ENCODE measurements at regions not wholly inside any gene's neighbourhood (a gene's known extent, or its start where the extent isn't known, plus 50 kb on each side); places are given as distances from the start of the nearest gene placed in this dataset.

- Histone ChIP-seq H3K36me3 (ENCODE audit: insufficient read depth, low read length) (no peaks in the 10 kb centered on the region), H3K9ac (ENCODE audit: low read depth, low read length) (no peak overlapping the region), H3K27me3 (ENCODE audit: insufficient read depth, low read length, poor library complexity) (no peaks in the 10 kb centered on the region), H3K27ac (ENCODE audit: low read length) (no peak overlapping the region), H3K4me3 (ENCODE audit: low read depth in 1 of 2, low read length in 2 of 2) (no peak overlapping the region), H3K4me2 (ENCODE audit: insufficient read depth, low read length) (no peak overlapping the region), H3K4me1 (ENCODE audit: insufficient read depth, low read length) (no peaks in the 10 kb centered on the region), H3K9me3 (ENCODE audit: insufficient read depth, low read length, severe bottlenecking) (no peaks in the 10 kb centered on the region), H4K20me1 (ENCODE audit: insufficient read depth, low read length) (no peaks in the 10 kb centered on the region), H2AFZ (ENCODE audit: low read depth, low read length) (no peak overlapping the region), H3K79me2 (ENCODE audit: insufficient read depth, low read length) (no peaks in the 10 kb centered on the region)
- ATAC-seq (ENCODE audit: insufficient read depth, low read depth) (no peak), DNase-seq (no peak)
- TF ChIP-seq CTCF (IDR thresholded peaks at IDR 0.05; ENCODE audit: borderline replicate concordance, extremely low read depth, low read length, poor library complexity, severe bottlenecking) (no peak), EZH2 (IDR thresholded peaks at IDR 0.05; ENCODE audit: borderline replicate concordance, low read depth, low read length, severe bottlenecking) (no peak)
Measured at GRCh38 chr13:53463106-53463505, 434.5 kb downstream of the OLFM4 start.

GRCh38 chr13:53466576-53466975 lies 438.0 kb downstream of the OLFM4 start:
- Histone ChIP-seq H4K20me1 (ENCODE audit: insufficient read depth, low read length) (no peaks in the 10 kb centered on the region), H3K4me1 (ENCODE audit: insufficient read depth, low read length) (no peaks in the 10 kb centered on the region), H3K4me3 (ENCODE audit: low read depth in 1 of 2, low read length in 2 of 2) (no peak overlapping the region), H3K27me3 (ENCODE audit: insufficient read depth, low read length, poor library complexity) (no peaks in the 10 kb centered on the region), H3K4me2 (ENCODE audit: insufficient read depth, low read length) (no peak overlapping the region), H3K9ac (ENCODE audit: low read depth, low read length) (no peak overlapping the region), H3K36me3 (ENCODE audit: insufficient read depth, low read length) (no peaks in the 10 kb centered on the region), H3K79me2 (ENCODE audit: insufficient read depth, low read length) (no peaks in the 10 kb centered on the region), H3K27ac (ENCODE audit: low read length) (no peak overlapping the region), H3K9me3 (ENCODE audit: insufficient read depth, low read length, severe bottlenecking) (no peaks in the 10 kb centered on the region), H2AFZ (ENCODE audit: low read depth, low read length) (no peak overlapping the region)
- DNase-seq (no peak), ATAC-seq (ENCODE audit: insufficient read depth, low read depth) (no peak)
- no peak for TF ChIP-seq EZH2 (IDR thresholded peaks at IDR 0.05; ENCODE audit: borderline replicate concordance, low read depth, low read length, severe bottlenecking)
- TF ChIP-seq CTCF (IDR thresholded peaks at IDR 0.05; ENCODE audit: borderline replicate concordance, extremely low read depth, low read length, poor library complexity, severe bottlenecking) = no peak

- H3K36me3 ChIP-seq (ENCODE audit: insufficient read depth, low read length) = no peaks in the 10 kb centered on the region
- no peaks in the 10 kb centered on the region for H3K4me1 ChIP-seq (ENCODE audit: insufficient read depth, low read length)
- no peaks in the 10 kb centered on the region for H3K27me3 ChIP-seq (ENCODE audit: insufficient read depth, low read length, poor library complexity)
- H2AFZ ChIP-seq (ENCODE audit: low read depth, low read length) = no peak overlapping the region
- H3K79me2 ChIP-seq (ENCODE audit: insufficient read depth, low read length) = no peaks in the 10 kb centered on the region
- no peak for DNase-seq
- no peaks in the 10 kb centered on the region for H3K9me3 ChIP-seq (ENCODE audit: insufficient read depth, low read length, severe bottlenecking)
- H3K9ac ChIP-seq (ENCODE audit: low read depth, low read length) = no peak overlapping the region
- H3K27ac ChIP-seq (ENCODE audit: low read length) = no peak overlapping the region
- no peak overlapping the region for H3K4me2 ChIP-seq (ENCODE audit: insufficient read depth, low read length)
- ATAC-seq (ENCODE audit: insufficient read depth, low read depth) = no peak
- no peak for TF ChIP-seq EZH2 (IDR thresholded peaks at IDR 0.05; ENCODE audit: borderline replicate concordance, low read depth, low read length, severe bottlenecking)
- TF ChIP-seq CTCF (IDR thresholded peaks at IDR 0.05; ENCODE audit: borderline replicate concordance, extremely low read depth, low read length, poor library complexity, severe bottlenecking) = no peak
- H4K20me1 ChIP-seq (ENCODE audit: insufficient read depth, low read length) = no peaks in the 10 kb centered on the region
- H3K4me3 ChIP-seq (ENCODE audit: low read depth in 1 of 2, low read length in 2 of 2) = no peak overlapping the region
Measured at GRCh38 chr13:53473397-53473796, 444.8 kb downstream of the OLFM4 start.

DNA sequence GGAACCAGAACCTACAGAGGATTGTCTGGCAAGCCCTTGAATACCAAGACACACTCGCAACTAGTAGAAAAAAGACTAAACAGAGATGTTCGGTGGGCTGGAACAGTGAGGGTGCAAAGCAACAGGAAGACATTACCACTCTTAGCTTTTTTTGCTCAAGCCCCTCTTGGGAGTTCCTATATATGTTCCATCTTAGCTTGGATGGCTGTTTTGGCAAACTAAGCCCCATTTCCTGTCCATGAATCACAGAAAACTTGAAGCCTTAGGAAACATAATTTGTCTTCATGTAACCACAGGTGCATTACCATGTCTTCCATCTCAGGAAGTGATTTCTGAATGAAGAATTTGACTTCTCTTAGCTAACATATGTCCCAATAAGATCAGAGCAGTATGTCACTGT lies 446.3 kb downstream of the OLFM4 start:
- TF ChIP-seq CTCF (IDR thresholded peaks at IDR 0.05; ENCODE audit: borderline replicate concordance, extremely low read depth, low read length, poor library complexity, severe bottlenecking) (no peak), EZH2 (IDR thresholded peaks at IDR 0.05; ENCODE audit: borderline replicate concordance, low read depth, low read length, severe bottlenecking) (no peak)
- no peak overlapping the region for H3K4me2 ChIP-seq (ENCODE audit: insufficient read depth, low read length)
- ATAC-seq (ENCODE audit: insufficient read depth, low read depth) (no peak), DNase-seq (no peak)
- H3K79me2 ChIP-seq (ENCODE audit: insufficient read depth, low read length) = no peaks in the 10 kb centered on the region
- H3K27ac ChIP-seq (ENCODE audit: low read length) = no peak overlapping the region
- H3K9me3 ChIP-seq (ENCODE audit: insufficient read depth, low read length, severe bottlenecking) = no peaks in the 10 kb centered on the region
- H4K20me1 ChIP-seq (ENCODE audit: insufficient read depth, low read length) = no peaks in the 10 kb centered on the region
- H3K36me3 ChIP-seq (ENCODE audit: insufficient read depth, low read length) = no peaks in the 10 kb centered on the region
- no peak overlapping the region for H2AFZ ChIP-seq (ENCODE audit: low read depth, low read length)
- no peaks in the 10 kb centered on the region for H3K27me3 ChIP-seq (ENCODE audit: insufficient read depth, low read length, poor library complexity)
- H3K4me1 ChIP-seq (ENCODE audit: insufficient read depth, low read length) = no peaks in the 10 kb centered on the region
- no peak overlapping the region for H3K4me3 ChIP-seq (ENCODE audit: low read depth in 1 of 2, low read length in 2 of 2)
- no peak overlapping the region for H3K9ac ChIP-seq (ENCODE audit: low read depth, low read length)
